ENCODE measurements at regions not wholly inside any gene's neighbourhood (a gene's known extent, or its start where the extent isn't known, plus 50 kb on each side); places are given as distances from the start of the nearest gene placed in this dataset.

GRCh38 chr10:27451054-27451453 is 53.0 kb upstream of the RAB18 start:
- TF ChIP-seq CTCF (IDR thresholded peaks at IDR 0.05; ENCODE audit: extremely low read depth in 1 of 2, insufficient read depth in 1 of 2, low read depth in 1 of 2, low read length in 2 of 2) (no peak), POLR2AphosphoS5 (IDR thresholded peaks at IDR 0.05; ENCODE audit: insufficient read depth, low read depth, low read length) (no peak), POLR2A (IDR thresholded peaks at IDR 0.05; ENCODE audit: low read depth, low read length) (no peak), GATA2 (IDR thresholded peaks at IDR 0.05; ENCODE audit: insufficient read depth, insufficient read length, low read depth, low read length) (no peak)
